ENCODE measurements at regions not wholly inside any gene's neighbourhood (a gene's known extent, or its start where the extent isn't known, plus 50 kb on each side); places are given as distances from the start of the nearest gene placed in this dataset.

GRCh38 chr10:64959883-64960282, 1438.7 kb downstream of the REEP3 start:
- TF ChIP-seq, protein P1, sequence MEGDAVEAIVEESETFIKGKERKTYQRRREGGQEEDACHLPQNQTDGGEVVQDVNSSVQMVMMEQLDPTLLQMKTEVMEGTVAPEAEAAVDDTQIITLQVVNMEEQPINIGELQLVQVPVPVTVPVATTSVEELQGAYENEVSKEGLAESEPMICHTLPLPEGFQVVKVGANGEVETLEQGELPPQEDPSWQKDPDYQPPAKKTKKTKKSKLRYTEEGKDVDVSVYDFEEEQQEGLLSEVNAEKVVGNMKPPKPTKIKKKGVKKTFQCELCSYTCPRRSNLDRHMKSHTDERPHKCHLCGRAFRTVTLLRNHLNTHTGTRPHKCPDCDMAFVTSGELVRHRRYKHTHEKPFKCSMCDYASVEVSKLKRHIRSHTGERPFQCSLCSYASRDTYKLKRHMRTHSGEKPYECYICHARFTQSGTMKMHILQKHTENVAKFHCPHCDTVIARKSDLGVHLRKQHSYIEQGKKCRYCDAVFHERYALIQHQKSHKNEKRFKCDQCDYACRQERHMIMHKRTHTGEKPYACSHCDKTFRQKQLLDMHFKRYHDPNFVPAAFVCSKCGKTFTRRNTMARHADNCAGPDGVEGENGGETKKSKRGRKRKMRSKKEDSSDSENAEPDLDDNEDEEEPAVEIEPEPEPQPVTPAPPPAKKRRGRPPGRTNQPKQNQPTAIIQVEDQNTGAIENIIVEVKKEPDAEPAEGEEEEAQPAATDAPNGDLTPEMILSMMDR (IDR thresholded peaks at IDR 0.05), result no peak
- TF ChIP-seq EZH2 (IDR thresholded peaks at IDR 0.05), result no peak
- TF ChIP-seq EZH2phosphoT487 (IDR thresholded peaks at IDR 0.05), result no peak

All from neural progenitor cell (in vitro differentiated cells).